B cell (primary cell): ENCODE measurements at regions not wholly inside any gene's neighbourhood (a gene's known extent, or its start where the extent isn't known, plus 50 kb on each side); places are given as distances from the start of the nearest gene placed in this dataset.

ENCODE experiments used
- ATAC-seq: fragments of 200-7000 bp; cut with Tn5 transposase; one replicate; pipeline ENCODE4 v1.10.0; 2021; ENCODE audit warnings: low read depth, mild to moderate bottlenecking, moderate number of reproducible peaks, moderate library complexity
- CTCF ChIA-PET: fragments of 350-600 bp; sonication (Branson Sonifier 250); formaldehyde crosslinking; loops from one replicate; lab custom pipeline; 2021; ENCODE audit warnings: antibody characterized with exemption, inconsistent platforms; lab: Charles Lee
- POLR2A ChIA-PET: fragments of 350-600 bp; sonication (Branson Sonifier 250); formaldehyde crosslinking; loops from one replicate; lab custom pipeline; 2021; ENCODE audit warnings: antibody characterized with exemption; lab: Charles Lee
- DNase-seq: peaks from one replicate; pipeline ENCODE4 v3.0.0; 2013
- H2AFZ ChIP-seq: 2 replicates; pipeline ENCODE4 v1.6.1; 2012; ENCODE audit warnings: mild to moderate bottlenecking, low read depth, low read length; ENCODE audit not compliant: insufficient read depth, poor library complexity, severe bottlenecking
- H3K27ac ChIP-seq, 2 donors: 1 replicate in 1 of 2; 2 replicates in 1 of 2; pipeline ENCODE4 v1.5.1; 2012 to 2013; ENCODE audit warnings: low read length in 2 of 2, mild to moderate bottlenecking in 2 of 2, moderate library complexity in 1 of 2
- H3K27me3 ChIP-seq, 4 experiments: fragments of 200-600 bp in 1 of 4; sonication (generic) in 1 of 4; replicated peaks in 1 of 4; 1 replicate in 2 of 4; 2 replicates in 2 of 4; pipeline versions ENCODE4 v1.6.1 to v1.7.0; 2013 to 2016; ENCODE audit warnings: low read length in 3 of 4, mild to moderate bottlenecking in 2 of 4, mixed read lengths in 1 of 4, moderate library complexity in 1 of 4; ENCODE audit not compliant: insufficient read depth in 4 of 4, control insufficient read depth in 3 of 4; ENCODE audit errors: control extremely low read depth in 1 of 4
- H3K36me3 ChIP-seq, 2 experiments: replicated peaks in 1 of 2; 1 replicate in 1 of 2; 2 replicates in 1 of 2; pipeline versions ENCODE4 v1.6.1 to v1.7.1; 2013; ENCODE audit warnings: low read length in 1 of 2; ENCODE audit not compliant: insufficient read depth in 2 of 2, control insufficient read depth in 1 of 2; ENCODE audit errors: control extremely low read depth in 1 of 2, extremely low read depth in 1 of 2
- H3K4me1 ChIP-seq, 2 donors: fragments of 200-600 bp in 1 of 2; sonication (generic) in 1 of 2; 1 replicate in 1 of 2; 2 replicates in 1 of 2; pipeline versions ENCODE4 v1.5.1 to v1.6.1; 2013 to 2017; ENCODE audit warnings: low read length in 2 of 2; ENCODE audit not compliant: control insufficient read depth in 2 of 2, insufficient read depth in 2 of 2
- H3K4me2 ChIP-seq: replicated peaks from 2 replicates; pipeline ENCODE3; 2012; ENCODE audit warnings: mild to moderate bottlenecking, low read depth, low read length; ENCODE audit not compliant: poor library complexity, severe bottlenecking
- H3K4me3 ChIP-seq, 5 experiments: fragments of 200-600 bp in 1 of 5; sonication (generic) in 1 of 5; 1 replicate in 3 of 5; 2 replicates in 2 of 5; pipeline versions ENCODE4 v1.5.1 to v1.7.0; 2011 to 2016; ENCODE audit warnings: low read length in 4 of 5, mild to moderate bottlenecking in 4 of 5, low read depth in 2 of 5, control low read depth in 1 of 5, moderate library complexity in 1 of 5; ENCODE audit not compliant: insufficient read depth in 1 of 5; ENCODE audit errors: control extremely low read depth in 1 of 5, extremely low read depth in 1 of 5
- H3K79me2 ChIP-seq: fragments of 200-600 bp; sonication (generic); one replicate; pipeline ENCODE4 v1.6.0; 2016; ENCODE audit warnings: low read length; ENCODE audit not compliant: control insufficient read depth, insufficient read depth
- H3K9ac ChIP-seq: fragments of 200-600 bp; sonication (generic); 2 replicates; pipeline ENCODE4 v1.6.1; 2017; ENCODE audit warnings: mild to moderate bottlenecking, low read length, moderate library complexity
- H3K9me3 ChIP-seq, 3 donors: one replicate each; pipeline versions ENCODE4 v1.6.1 to v1.7.1; 2013; ENCODE audit warnings: low read length in 2 of 3; ENCODE audit not compliant: control insufficient read depth in 2 of 3, insufficient read depth in 1 of 3; ENCODE audit errors: control extremely low read depth in 1 of 3
- H4K20me1 ChIP-seq: 2 replicates; pipeline ENCODE4 v1.6.0; 2012; ENCODE audit warnings: mild to moderate bottlenecking, low read length; ENCODE audit not compliant: insufficient read depth, control insufficient read depth, poor library complexity, severe bottlenecking
- H3K27ac Mint-ChIP-seq: one replicate; pipeline ENCODE4 v1.8.0; 2021; ENCODE audit warnings: mixed read lengths
- H3K27me3 Mint-ChIP-seq: one replicate; pipeline ENCODE4 v1.8.0; 2021; ENCODE audit warnings: mixed read lengths
- H3K4me1 Mint-ChIP-seq: one replicate; pipeline ENCODE4 v1.8.0; 2021; ENCODE audit warnings: mixed read lengths
- H3K4me3 Mint-ChIP-seq: one replicate; pipeline ENCODE4 v1.8.0; 2021; ENCODE audit warnings: mixed read lengths
- H3K9me3 Mint-ChIP-seq: one replicate; pipeline ENCODE4 v1.8.0; 2022; ENCODE audit warnings: mixed read lengths; ENCODE audit not compliant: insufficient read depth
- EZH2 ChIP-seq: IDR thresholded peaks from 2 replicates; pipeline ENCODE4 v1.6.1; 2012; ENCODE audit warnings: borderline replicate concordance, low read depth, mild to moderate bottlenecking, moderate library complexity, low read length; ENCODE audit not compliant: insufficient read depth, poor library complexity, severe bottlenecking
- WGBS: methylation state at CpG from one replicate; pipeline ENCODE4 v1.1.5; 2013; ENCODE audit warnings: missing lambda C conversion rate; ENCODE audit not compliant: insufficient coverage; 5-methylcytosine and 5-hydroxymethylcytosine counted together
- intact Hi-C: fragments of 100-400 bp; cut with micrococcal nuclease; formaldehyde crosslinking; loops from one replicate; pipeline ENCODE4 v1.10.0; 2022
- TF ChIP-seq, protein P1 (sequence below): fragments of 200-600 bp; IDR thresholded peaks from one replicate; pipeline ENCODE4 v1.8.0; 2022; ENCODE audit warnings: antibody characterized with exemption, mild to moderate bottlenecking

- H3K27me3 ChIP-seq, result no peaks in the 10 kb centered on the region
- intact Hi-C loops, result no loop called here
- no peaks in the 10 kb centered on the region for H3K79me2 ChIP-seq
- no CpG with 5 or more reads among the region's 1 CpG for WGBS
- ATAC-seq (no peak), DNase-seq (no peak)
- Mint-ChIP-seq H3K9me3 (peaks cover 3% of the 10 kb centered on the region), H3K27ac (no peak overlapping the region), H3K4me1 (no peaks in the 10 kb centered on the region), H3K27me3 (no peaks in the 10 kb centered on the region), H3K4me3 (no peak overlapping the region)
- H4K20me1 ChIP-seq, result no peaks in the 10 kb centered on the region
- H3K27ac ChIP-seq, result no peak overlapping the region
- H3K36me3 ChIP-seq, result no peaks in the 10 kb centered on the region
- no peak for TF ChIP-seq EZH2
- TF ChIP-seq, protein P1, sequence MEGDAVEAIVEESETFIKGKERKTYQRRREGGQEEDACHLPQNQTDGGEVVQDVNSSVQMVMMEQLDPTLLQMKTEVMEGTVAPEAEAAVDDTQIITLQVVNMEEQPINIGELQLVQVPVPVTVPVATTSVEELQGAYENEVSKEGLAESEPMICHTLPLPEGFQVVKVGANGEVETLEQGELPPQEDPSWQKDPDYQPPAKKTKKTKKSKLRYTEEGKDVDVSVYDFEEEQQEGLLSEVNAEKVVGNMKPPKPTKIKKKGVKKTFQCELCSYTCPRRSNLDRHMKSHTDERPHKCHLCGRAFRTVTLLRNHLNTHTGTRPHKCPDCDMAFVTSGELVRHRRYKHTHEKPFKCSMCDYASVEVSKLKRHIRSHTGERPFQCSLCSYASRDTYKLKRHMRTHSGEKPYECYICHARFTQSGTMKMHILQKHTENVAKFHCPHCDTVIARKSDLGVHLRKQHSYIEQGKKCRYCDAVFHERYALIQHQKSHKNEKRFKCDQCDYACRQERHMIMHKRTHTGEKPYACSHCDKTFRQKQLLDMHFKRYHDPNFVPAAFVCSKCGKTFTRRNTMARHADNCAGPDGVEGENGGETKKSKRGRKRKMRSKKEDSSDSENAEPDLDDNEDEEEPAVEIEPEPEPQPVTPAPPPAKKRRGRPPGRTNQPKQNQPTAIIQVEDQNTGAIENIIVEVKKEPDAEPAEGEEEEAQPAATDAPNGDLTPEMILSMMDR, result no peak
- H3K4me2 ChIP-seq, result no peak overlapping the region
- H3K9me3 ChIP-seq, result peaks cover 0 to 5% (median 0%) of the 10 kb centered on the region in 3 donors
- ChIA-PET CTCF (no interaction called here), POLR2A (no interaction called here)
- no peak overlapping the region for H2AFZ ChIP-seq
- H3K4me3 ChIP-seq, result no peak overlapping the region
- no peaks in the 10 kb centered on the region for H3K4me1 ChIP-seq
- H3K9ac ChIP-seq, result no peak overlapping the region
Observed at GRCh38 chr17:11177340-11177739, 63.7 kb upstream of the SHISA6 start.

GRCh38 chr17:11176549-11176948, 64.5 kb upstream of the SHISA6 start:
- Mint-ChIP-seq H3K27me3 (no peaks in the 10 kb centered on the region), H3K4me1 (no peaks in the 10 kb centered on the region), H3K9me3 (peaks cover 3% of the 10 kb centered on the region), H3K27ac (no peak overlapping the region), H3K4me3 (no peak overlapping the region)
- Histone ChIP-seq H2AFZ (no peak overlapping the region), H3K9me3 (peaks cover 0 to 7% (median 0%) of the 10 kb centered on the region in 3 donors), H3K4me2 (no peak overlapping the region), H3K27ac (no peak overlapping the region), H4K20me1 (no peaks in the 10 kb centered on the region), H3K4me1 (no peaks in the 10 kb centered on the region), H3K4me3 (no peak overlapping the region), H3K9ac (no peak overlapping the region), H3K27me3 (no peaks in the 10 kb centered on the region), H3K79me2 (no peaks in the 10 kb centered on the region), H3K36me3 (no peaks in the 10 kb centered on the region)
- no CpG with 5 or more reads among the region's 7 CpGs for WGBS
- intact Hi-C loops, result no loop called here
- ChIA-PET CTCF (no interaction called here), POLR2A (no interaction called here)
- TF ChIP-seq, protein P1, result no peak
- TF ChIP-seq EZH2, result no peak
- DNase-seq (no peak), ATAC-seq (no peak)
